Suprapubic skin (tissue), 4 donors: ENCODE measurements at regions not wholly inside any gene's neighbourhood (a gene's known extent, or its start where the extent isn't known, plus 50 kb on each side); places are given as distances from the start of the nearest gene placed in this dataset.

Experiments
- DNase-seq, 2 donors: peaks; one replicate each; pipeline ENCODE4 v3.0.0-alpha.2; 2019; ENCODE audit warnings: low spot score in 2 of 2
- H3K27ac ChIP-seq: fragments of 200-600 bp; sonication (generic); one replicate; pipeline ENCODE4 v1.5.1; 2019
- H3K27me3 ChIP-seq: fragments of 200-600 bp; sonication (generic); one replicate; pipeline ENCODE4 v1.5.1; 2019
- H3K36me3 ChIP-seq: fragments of 200-600 bp; sonication (generic); one replicate; pipeline ENCODE4 v1.5.1; 2019
- H3K4me1 ChIP-seq: fragments of 200-600 bp; sonication (generic); one replicate; pipeline ENCODE4 v1.5.1; 2019
- H3K4me3 ChIP-seq: fragments of 200-600 bp; sonication (generic); one replicate; pipeline ENCODE4 v1.5.1; 2019; ENCODE audit warnings: mild to moderate bottlenecking
- H3K9me3 ChIP-seq: fragments of 200-600 bp; sonication (generic); one replicate; pipeline ENCODE4 v1.5.1; 2019
- CTCF ChIP-seq, 2 donors: fragments of 200-600 bp in 1 of 2; fragments of 450-650 bp in 1 of 2; sonication (generic) in 1 of 2; IDR thresholded peaks; one replicate each; pipeline ENCODE4 v1.5.1; 2016 to 2019; ENCODE audit warnings: antibody characterized with exemption in 2 of 2, mild to moderate bottlenecking in 1 of 2, moderate library complexity in 1 of 2
- EP300 ChIP-seq: sonication (generic); formaldehyde crosslinking; IDR thresholded peaks from one replicate; pipeline ENCODE4 v1.6.1; 2017; ENCODE audit warnings: antibody characterized with exemption
- POLR2A ChIP-seq, 2 donors: fragments of 450-650 bp; IDR thresholded peaks; one replicate each; pipeline ENCODE4 v1.6.1; 2017; ENCODE audit warnings: antibody characterized with exemption in 2 of 2, mild to moderate bottlenecking in 2 of 2, moderate library complexity in 2 of 2
- POLR2AphosphoS5 ChIP-seq, 3 donors: sonication (generic); formaldehyde crosslinking; IDR thresholded peaks; one replicate each; pipeline ENCODE4 v1.6.1; 2017; ENCODE audit warnings: antibody characterized with exemption in 3 of 3
- WGBS: methylation state at CpG from one replicate; pipeline ENCODE4 v1.1.5; 2018; 5-methylcytosine and 5-hydroxymethylcytosine counted together

GRCh38 chr12:24014915-24015832 is 65.7 kb upstream of the SOX5 start:
- no peak overlapping the region for H3K27ac ChIP-seq
- DNase-seq = no peak
- TF ChIP-seq POLR2A (IDR thresholded peaks at IDR 0.05) = no peak
- no peak for TF ChIP-seq EP300
- TF ChIP-seq POLR2AphosphoS5 (IDR thresholded peaks at IDR 0.05) = no peak
- TF ChIP-seq CTCF (IDR thresholded peaks at IDR 0.05) = no peak
- H3K9me3 ChIP-seq = no peaks in the 10 kb centered on the region
- no peak overlapping the region for H3K4me3 ChIP-seq
- H3K4me1 ChIP-seq = no peaks in the 10 kb centered on the region
- no peaks in the 10 kb centered on the region for H3K27me3 ChIP-seq
- no peaks in the 10 kb centered on the region for H3K36me3 ChIP-seq
- WGBS = 81% methylated on average over 10 of the region's 10 CpGs

- Histone ChIP-seq H3K27ac (no peak overlapping the region), H3K27me3 (no peaks in the 10 kb centered on the region), H3K4me3 (no peak overlapping the region), H3K4me1 (no peaks in the 10 kb centered on the region), H3K9me3 (no peaks in the 10 kb centered on the region), H3K36me3 (no peaks in the 10 kb centered on the region)
- WGBS = 94% methylated on average over 4 of the region's 4 CpGs
- DNase-seq = no peak
- TF ChIP-seq EP300 (no peak), POLR2AphosphoS5 (IDR thresholded peaks at IDR 0.05) (no peak), POLR2A (IDR thresholded peaks at IDR 0.05) (no peak), CTCF (IDR thresholded peaks at IDR 0.05) (no peak)
Measured at GRCh38 chr12:24014240-24014639, 64.8 kb upstream of the SOX5 start.

GRCh38 chr12:24012528-24012927 is 63.1 kb upstream of the SOX5 start:
- H3K27ac ChIP-seq = no peak overlapping the region

GRCh38 chr12:24011927-24012507 is 62.5 kb upstream of the SOX5 start:
- Histone ChIP-seq H3K27me3 (no peaks in the 10 kb centered on the region), H3K36me3 (no peaks in the 10 kb centered on the region), H3K9me3 (no peaks in the 10 kb centered on the region), H3K4me3 (no peak overlapping the region), H3K27ac (no peak overlapping the region), H3K4me1 (no peaks in the 10 kb centered on the region)
- no peak for DNase-seq
- TF ChIP-seq EP300 (no peak), POLR2A (IDR thresholded peaks at IDR 0.05) (no peak), CTCF (IDR thresholded peaks at IDR 0.05) (no peak), POLR2AphosphoS5 (IDR thresholded peaks at IDR 0.05) (no peak)
- WGBS = 75% methylated on average over 3 of the region's 3 CpGs

More at GRCh38 chr12:24012528-24012927, 63.1 kb upstream of the SOX5 start:
- DNase-seq = no peak
- Histone ChIP-seq H3K27me3 (no peaks in the 10 kb centered on the region), H3K4me3 (no peak overlapping the region), H3K9me3 (no peaks in the 10 kb centered on the region), H3K4me1 (no peaks in the 10 kb centered on the region), H3K36me3 (no peaks in the 10 kb centered on the region)
- TF ChIP-seq EP300 (no peak), CTCF (IDR thresholded peaks at IDR 0.05) (no peak), POLR2AphosphoS5 (IDR thresholded peaks at IDR 0.05) (no peak)
- WGBS = 100% methylated on average over 1 of the region's 1 CpG

GRCh38 chr12:24008166-24008565 is 58.7 kb upstream of the SOX5 start:
- H3K36me3 ChIP-seq = no peaks in the 10 kb centered on the region
- H3K4me1 ChIP-seq = no peaks in the 10 kb centered on the region
- DNase-seq = no peak
- no peak overlapping the region for H3K4me3 ChIP-seq
- 75% methylated on average over 2 of the region's 2 CpGs for WGBS
- no peak overlapping the region for H3K27ac ChIP-seq
- H3K9me3 ChIP-seq = no peaks in the 10 kb centered on the region
- H3K27me3 ChIP-seq = no peaks in the 10 kb centered on the region
- TF ChIP-seq EP300 (no peak), POLR2A (IDR thresholded peaks at IDR 0.05) (no peak), CTCF (IDR thresholded peaks at IDR 0.05) (no peak), POLR2AphosphoS5 (IDR thresholded peaks at IDR 0.05) (no peak)
